Activated CD4-positive, alpha-beta memory T cell treated with anti-CD3 and anti-CD28 coated beads, Interleukin-2, amount 10 ng/mL, durations not matched to agents 7 days and 5 days (primary cell): ENCODE measurements at regions not wholly inside any gene's neighbourhood (a gene's known extent, or its start where the extent isn't known, plus 50 kb on each side); places are given as distances from the start of the nearest gene placed in this dataset.
"Not testable (repeated sequence)": the region's sequence is repeated elsewhere in the genome, so short reads cannot be mapped to it uniquely, and the experiment has no call there.

Experiments used
- CTCF ChIA-PET: fragments of 350-600 bp; sonication (Branson Sonifier 250); formaldehyde crosslinking; loops from one replicate; lab custom pipeline; 2021; ENCODE audit warnings: antibody characterized with exemption, inconsistent platforms; lab: Charles Lee
- POLR2A ChIA-PET: fragments of 350-600 bp; sonication (Branson Sonifier 250); formaldehyde crosslinking; loops from one replicate; lab custom pipeline; 2021; ENCODE audit warnings: antibody characterized with exemption; lab: Charles Lee
- DNase-seq: peaks from one replicate; pipeline ENCODE4 v3.0.0-alpha.2; 2020
- H3K27ac Mint-ChIP-seq: one replicate; pipeline ENCODE4 v1.8.0; 2021; ENCODE audit warnings: mild to moderate bottlenecking, mixed read lengths
- H3K27me3 Mint-ChIP-seq: one replicate; pipeline ENCODE4 v1.8.0; 2021; ENCODE audit warnings: mixed read lengths
- H3K36me3 Mint-ChIP-seq: one replicate; pipeline ENCODE4 v1.8.0; 2021; ENCODE audit warnings: low read depth, mixed read lengths
- H3K4me1 Mint-ChIP-seq: one replicate; pipeline ENCODE4 v1.8.0; 2021; ENCODE audit warnings: mixed read lengths
- H3K4me3 Mint-ChIP-seq: one replicate; pipeline ENCODE4 v1.8.0; 2021; ENCODE audit warnings: mild to moderate bottlenecking, mixed read lengths
- H3K9me3 Mint-ChIP-seq: one replicate; pipeline ENCODE4 v1.8.0; 2021; ENCODE audit warnings: mixed read lengths

- H3K4me1 Mint-ChIP-seq, CTCF ChIA-PET, DNase-seq, H3K27ac Mint-ChIP-seq, H3K36me3 Mint-ChIP-seq, H3K4me3 Mint-ChIP-seq, POLR2A ChIA-PET, H3K9me3 Mint-ChIP-seq: not testable (repeated sequence)
- H3K27me3 Mint-ChIP-seq: peaks cover 11% of the 10 kb centered on the region
Observed at GRCh38 chr2:65600351-65600750, 168.0 kb upstream of the SPRED2 start.

- CTCF ChIA-PET: no interaction called here
- no peak for DNase-seq
- Mint-ChIP-seq H3K36me3 (no peaks in the 10 kb centered on the region), H3K4me1 (no peaks in the 10 kb centered on the region), H3K4me3 (no peak overlapping the region), H3K27me3 (peaks cover 9% of the 10 kb centered on the region), H3K9me3 (no peaks in the 10 kb centered on the region), H3K27ac (no peak overlapping the region)
- POLR2A ChIA-PET: no interaction called here
Observed at GRCh38 chr2:65599693-65600092, 167.3 kb upstream of the SPRED2 start.

GRCh38 chr2:65598996-65599395 lies 166.6 kb upstream of the SPRED2 start:
- no peak overlapping the region for H3K4me3 Mint-ChIP-seq
- DNase-seq: no peak
- no peaks in the 10 kb centered on the region for H3K9me3 Mint-ChIP-seq
- H3K36me3 Mint-ChIP-seq: no peaks in the 10 kb centered on the region
- ChIA-PET POLR2A (no interaction called here), CTCF (no interaction called here)
- no peak overlapping the region for H3K27ac Mint-ChIP-seq
- H3K4me1 Mint-ChIP-seq: no peaks in the 10 kb centered on the region
- H3K27me3 Mint-ChIP-seq: peaks cover 8% of the 10 kb centered on the region

- Mint-ChIP-seq H3K36me3 (no peaks in the 10 kb centered on the region), H3K9me3 (no peaks in the 10 kb centered on the region), H3K4me1 (no peaks in the 10 kb centered on the region), H3K27me3 (peaks cover 8% of the 10 kb centered on the region), H3K4me3 (no peak overlapping the region), H3K27ac (no peak overlapping the region)
- POLR2A ChIA-PET: no interaction called here
- CTCF ChIA-PET: no interaction called here
- DNase-seq: no peak
Observed at GRCh38 chr2:65598264-65598663, 165.9 kb upstream of the SPRED2 start.

GRCh38 chr2:65595630-65596029 lies 163.2 kb upstream of the SPRED2 start:
- POLR2A ChIA-PET: no interaction called here
- H3K9me3 Mint-ChIP-seq: no peaks in the 10 kb centered on the region
- no peak for DNase-seq
- no peak overlapping the region for H3K27ac Mint-ChIP-seq
- CTCF ChIA-PET: no interaction called here
- no peaks in the 10 kb centered on the region for H3K36me3 Mint-ChIP-seq
- H3K27me3 Mint-ChIP-seq: peaks cover 9% of the 10 kb centered on the region
- no peak overlapping the region for H3K4me3 Mint-ChIP-seq
- H3K4me1 Mint-ChIP-seq: no peaks in the 10 kb centered on the region

- ChIA-PET CTCF (interaction anchor here (0.6 kb wide), 1 partner anchor 26 kb away, joined by 3 read pairs; no protein-coding TSS in a partner anchor), POLR2A (no interaction called here)
- Mint-ChIP-seq H3K9me3 (no peaks in the 10 kb centered on the region), H3K27ac (no peak overlapping the region), H3K4me1 (no peaks in the 10 kb centered on the region), H3K27me3 (peaks cover 11% of the 10 kb centered on the region), H3K36me3 (no peaks in the 10 kb centered on the region), H3K4me3 (no peak overlapping the region)
- DNase-seq: no peak
Observed at GRCh38 chr2:65594150-65594549, 161.8 kb upstream of the SPRED2 start.

- ChIA-PET POLR2A (no interaction called here), CTCF (no interaction called here)
- Mint-ChIP-seq H3K27ac (no peak overlapping the region), H3K27me3 (peaks cover 15% of the 10 kb centered on the region), H3K9me3 (no peaks in the 10 kb centered on the region), H3K4me3 (no peak overlapping the region), H3K36me3 (no peaks in the 10 kb centered on the region), H3K4me1 (no peaks in the 10 kb centered on the region)
- DNase-seq: no peak
Observed at GRCh38 chr2:65589667-65590066, 157.3 kb upstream of the SPRED2 start.

- Mint-ChIP-seq H3K27ac (no peak overlapping the region), H3K4me1 (no peaks in the 10 kb centered on the region)
- CTCF ChIA-PET: no interaction called here
Observed at GRCh38 chr2:65587779-65588178, 155.4 kb upstream of the SPRED2 start.

GRCh38 chr2:65586516-65586915 lies 154.1 kb upstream of the SPRED2 start:
- Mint-ChIP-seq H3K4me1 (no peaks in the 10 kb centered on the region), H3K27ac (no peak overlapping the region), H3K27me3 (peaks cover 21% of the 10 kb centered on the region), H3K36me3 (no peaks in the 10 kb centered on the region), H3K9me3 (no peaks in the 10 kb centered on the region), H3K4me3 (no peak overlapping the region)
- POLR2A ChIA-PET: no interaction called here
- CTCF ChIA-PET: no interaction called here
- no peak for DNase-seq

More at GRCh38 chr2:65587779-65588178, 155.4 kb upstream of the SPRED2 start:
- POLR2A ChIA-PET: no interaction called here
- Mint-ChIP-seq H3K4me3 (no peak overlapping the region), H3K36me3 (no peaks in the 10 kb centered on the region), H3K9me3 (no peaks in the 10 kb centered on the region), H3K27me3 (peaks cover 19% of the 10 kb centered on the region)
- no peak for DNase-seq

- Mint-ChIP-seq H3K27me3 (peaks cover 20% of the 10 kb centered on the region), H3K27ac (no peak overlapping the region), H3K36me3 (no peaks in the 10 kb centered on the region), H3K9me3 (no peaks in the 10 kb centered on the region), H3K4me3 (no peak overlapping the region), H3K4me1 (no peaks in the 10 kb centered on the region)
- POLR2A ChIA-PET: no interaction called here
- CTCF ChIA-PET: interaction anchor here (1.0 kb wide), 1 partner anchor 9 kb away, joined by 4 read pairs; no protein-coding TSS in a partner anchor
- no peak for DNase-seq
Observed at GRCh38 chr2:65583061-65583460, 150.7 kb upstream of the SPRED2 start.

GRCh38 chr2:65582364-65582763 lies 150.0 kb upstream of the SPRED2 start:
- Mint-ChIP-seq H3K36me3 (no peaks in the 10 kb centered on the region), H3K4me3 (no peak overlapping the region), H3K27me3 (peaks cover 20% of the 10 kb centered on the region), H3K4me1 (no peaks in the 10 kb centered on the region), H3K9me3 (no peaks in the 10 kb centered on the region), H3K27ac (no peak overlapping the region)
- ChIA-PET POLR2A (no interaction called here), CTCF (interaction anchor here (1.0 kb wide), 1 partner anchor 8 kb away, joined by 4 read pairs; no protein-coding TSS in a partner anchor)
- DNase-seq: no peak

GRCh38 chr2:65580824-65581223 lies 148.4 kb upstream of the SPRED2 start:
- no peaks in the 10 kb centered on the region for H3K36me3 Mint-ChIP-seq
- no peak overlapping the region for H3K4me3 Mint-ChIP-seq
- CTCF ChIA-PET: no interaction called here
- H3K27me3 Mint-ChIP-seq: peaks cover 25% of the 10 kb centered on the region
- POLR2A ChIA-PET: no interaction called here
- H3K9me3 Mint-ChIP-seq: no peaks in the 10 kb centered on the region
- peaks cover 2% of the 10 kb centered on the region for H3K4me1 Mint-ChIP-seq
- H3K27ac Mint-ChIP-seq: no peak overlapping the region
- DNase-seq: no peak

- no peak overlapping the region for H3K27ac Mint-ChIP-seq
- peaks cover 2% of the 10 kb centered on the region for H3K4me1 Mint-ChIP-seq
- ChIA-PET POLR2A (no interaction called here), CTCF (no interaction called here)
- no peak for DNase-seq
- peaks cover 34% of the 10 kb centered on the region for H3K27me3 Mint-ChIP-seq
- no peaks in the 10 kb centered on the region for H3K36me3 Mint-ChIP-seq
- no peak overlapping the region for H3K4me3 Mint-ChIP-seq
- no peaks in the 10 kb centered on the region for H3K9me3 Mint-ChIP-seq
Observed at GRCh38 chr2:65579506-65580235, 147.3 kb upstream of the SPRED2 start.

GRCh38 chr2:65577654-65578053 lies 145.3 kb upstream of the SPRED2 start:
- H3K27me3 Mint-ChIP-seq: peaks cover 34% of the 10 kb centered on the region
- no peak overlapping the region for H3K27ac Mint-ChIP-seq
- no peaks in the 10 kb centered on the region for H3K36me3 Mint-ChIP-seq
- no peak overlapping the region for H3K4me3 Mint-ChIP-seq
- H3K9me3 Mint-ChIP-seq: no peaks in the 10 kb centered on the region
- no peak for DNase-seq
- H3K4me1 Mint-ChIP-seq: peaks cover 4% of the 10 kb centered on the region
- ChIA-PET CTCF (no interaction called here), POLR2A (no interaction called here)
